ENCODE measurements at regions not wholly inside any gene's neighbourhood (a gene's known extent, or its start where the extent isn't known, plus 50 kb on each side); places are given as distances from the start of the nearest gene placed in this dataset.
A peak's percentile ranks its signal among the peaks of the same experiment; 100 is the strongest.

DNA sequence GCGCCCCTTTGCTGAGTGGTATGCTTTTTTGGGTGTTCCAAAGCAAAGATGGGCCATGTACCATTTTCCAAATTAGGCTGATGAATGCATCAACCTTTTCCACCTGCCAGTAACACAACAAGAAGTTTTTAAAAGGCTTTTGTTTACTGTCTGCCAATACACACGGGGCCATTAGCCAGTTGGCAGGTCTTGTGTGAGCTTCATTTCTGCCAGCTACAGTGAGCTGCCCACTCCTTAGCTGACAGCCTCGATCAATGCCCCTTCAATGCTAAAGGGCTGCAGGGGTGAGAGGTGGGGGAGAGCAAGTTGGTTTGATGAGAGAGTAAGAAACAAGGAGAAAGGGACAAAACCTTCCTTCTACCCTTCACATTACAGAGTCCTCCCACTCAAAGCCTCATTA is 128.7 kb downstream of the C5orf15 start:
- H3K4me1 ChIP-seq: peaks cover 30% of the 10 kb centered on the region
- H3K9me3 ChIP-seq (replicated peaks): no peaks in the 10 kb centered on the region
- H3K4me3 ChIP-seq: no peak overlapping the region
- no peaks in the 10 kb centered on the region for H3K27me3 ChIP-seq
- H3K27ac ChIP-seq: no peak overlapping the region
- DNase-seq: no peak
- H3K36me3 ChIP-seq: no peaks in the 10 kb centered on the region

DNA sequence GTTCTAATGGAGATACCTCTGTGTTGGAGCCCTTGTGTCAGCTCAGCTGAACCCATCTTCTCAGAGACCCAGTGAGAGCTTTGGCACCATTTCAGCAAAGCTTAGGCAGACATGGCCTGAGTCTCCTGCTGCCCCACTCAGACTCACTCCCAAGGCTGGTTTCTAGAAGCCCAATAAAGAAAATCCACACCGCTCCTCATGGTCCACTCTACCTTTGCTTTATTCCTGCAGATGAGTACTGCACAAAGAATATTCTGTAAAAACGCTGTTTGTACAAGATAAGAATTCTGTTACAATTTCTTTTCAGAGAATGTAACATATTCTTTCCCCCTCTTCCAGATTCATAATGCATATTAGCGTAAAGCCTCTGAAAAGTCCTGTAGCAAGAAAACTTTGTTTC is 129.3 kb downstream of the C5orf15 start:
- Histone ChIP-seq H3K36me3 (no peaks in the 10 kb centered on the region), H3K9me3 (replicated peaks) (no peaks in the 10 kb centered on the region), H3K27me3 (no peaks in the 10 kb centered on the region), H3K4me1 (peaks cover 24% of the 10 kb centered on the region), H3K27ac (no peak overlapping the region), H3K4me3 (no peak overlapping the region)
- DNase-seq: no peak

DNA sequence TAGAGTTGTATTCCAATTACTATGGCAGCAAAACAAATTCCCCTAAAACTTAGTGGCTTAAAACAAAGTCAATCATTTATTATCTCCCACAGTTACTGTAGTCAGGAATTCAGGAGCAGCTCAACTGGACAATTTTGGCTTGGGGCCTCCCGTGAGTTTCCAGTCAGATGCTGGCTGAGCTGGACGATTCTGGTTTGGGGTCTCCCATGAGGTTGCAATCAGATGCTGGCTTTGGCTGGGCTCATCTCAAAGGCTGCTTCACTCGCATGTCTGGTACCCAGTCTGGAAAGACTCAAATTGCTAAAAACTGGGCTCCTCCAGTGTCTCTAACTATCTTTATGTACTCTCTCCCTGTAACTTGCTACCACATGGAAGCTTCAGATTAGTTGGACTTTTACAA is 130.1 kb downstream of the C5orf15 start:
- H3K27me3 ChIP-seq: no peaks in the 10 kb centered on the region
- no peak overlapping the region for H3K4me3 ChIP-seq
- no peak overlapping the region for H3K27ac ChIP-seq
- no peaks in the 10 kb centered on the region for H3K36me3 ChIP-seq
- H3K4me1 ChIP-seq: peaks cover 16% of the 10 kb centered on the region
- DNase-seq: no peak
- H3K9me3 ChIP-seq (replicated peaks): no peaks in the 10 kb centered on the region

DNA sequence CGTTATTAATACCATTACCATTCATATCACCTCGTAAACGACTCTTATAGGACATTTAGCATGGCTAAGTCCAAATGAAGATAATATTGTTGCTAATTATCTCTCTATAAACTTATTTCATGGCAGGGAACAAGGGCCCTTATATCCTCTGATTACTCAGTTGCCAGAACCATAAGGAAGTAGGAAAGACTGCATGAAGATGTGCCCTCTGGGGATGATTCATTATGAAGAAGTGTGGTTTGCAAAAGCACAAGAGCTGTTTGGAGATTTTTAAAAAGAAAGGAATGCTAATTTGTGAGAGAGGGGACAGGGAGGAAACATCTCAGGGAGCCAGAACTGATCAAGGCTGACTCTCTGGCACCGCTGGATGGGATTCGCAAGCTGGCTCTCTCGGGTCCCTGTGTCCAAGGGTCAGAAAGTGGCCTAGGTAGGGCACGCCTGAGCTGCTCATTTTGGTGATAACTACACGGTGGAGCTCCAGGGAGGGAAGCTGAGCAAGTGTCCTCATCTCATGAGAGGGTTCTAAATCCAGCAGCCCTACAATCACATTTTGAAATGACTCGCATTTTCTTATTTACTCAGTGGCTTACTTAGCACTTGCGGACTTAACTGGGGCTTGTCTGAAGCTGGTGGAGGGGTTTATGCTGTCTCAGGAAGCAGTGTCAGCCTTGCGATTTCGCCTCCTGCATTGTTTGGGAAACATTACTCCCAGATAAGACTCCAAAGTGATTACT is 136.8 kb downstream of the C5orf15 start:
- H3K36me3 ChIP-seq: no peaks in the 10 kb centered on the region
- H3K4me1 ChIP-seq: peaks cover 6% of the 10 kb centered on the region
- no peak overlapping the region for H3K4me3 ChIP-seq
- no peak for DNase-seq
- H3K27ac ChIP-seq: no peak overlapping the region
- H3K27me3 ChIP-seq: no peaks in the 10 kb centered on the region
- no peaks in the 10 kb centered on the region for H3K9me3 ChIP-seq (replicated peaks)

DNA sequence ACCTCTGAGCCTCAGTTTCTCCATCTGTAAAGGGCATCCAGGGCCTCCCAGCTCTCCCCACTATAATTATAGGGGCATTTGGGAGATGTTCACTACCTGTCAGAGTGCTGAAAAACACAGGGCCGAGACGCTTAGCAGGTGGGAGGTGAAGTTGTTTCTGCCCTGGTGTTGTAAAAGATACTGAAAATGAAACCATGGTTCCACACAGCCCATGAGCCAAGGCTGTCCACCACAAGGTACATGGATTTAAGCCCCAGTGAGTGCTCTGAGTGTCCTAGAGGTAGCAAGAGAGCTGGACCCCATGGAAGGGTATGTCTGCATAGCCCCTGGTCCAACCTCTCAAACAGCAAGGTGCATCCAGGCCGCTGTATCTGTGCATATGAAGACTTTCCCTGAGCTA is 137.5 kb downstream of the C5orf15 start:
- Histone ChIP-seq H3K4me1 (peaks cover 11% of the 10 kb centered on the region), H3K27me3 (no peaks in the 10 kb centered on the region), H3K36me3 (no peaks in the 10 kb centered on the region), H3K27ac (no peak overlapping the region), H3K4me3 (no peak overlapping the region), H3K9me3 (replicated peaks) (no peaks in the 10 kb centered on the region; the same call in 1 of the 2 replicates)
- DNase-seq: no peak

DNA sequence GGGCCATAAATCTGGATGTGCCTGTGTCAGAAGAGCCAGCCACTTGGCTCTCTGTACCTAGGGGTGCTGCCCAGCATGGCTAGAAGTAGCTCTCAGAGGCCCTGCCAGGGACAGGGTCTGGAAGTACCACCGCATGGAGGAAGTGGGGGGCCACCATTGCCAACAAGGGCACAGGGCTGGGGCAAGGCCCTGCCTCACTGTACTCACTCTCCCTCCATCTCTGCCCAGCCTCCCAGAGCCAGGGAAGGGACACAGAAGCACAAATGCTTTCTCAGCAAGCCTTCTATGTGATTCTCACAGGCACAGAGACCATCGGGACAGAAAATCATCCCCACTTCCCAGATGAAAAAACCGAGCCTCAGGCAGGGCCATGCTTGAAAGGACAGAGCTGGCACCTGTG is 138.1 kb downstream of the C5orf15 start:
- Histone ChIP-seq H3K9me3 (replicated peaks) (no peaks in the 10 kb centered on the region; the same call in 1 of the 2 replicates), H3K27ac (no peak overlapping the region), H3K27me3 (no peaks in the 10 kb centered on the region), H3K4me3 (no peak overlapping the region), H3K4me1 (peaks cover 16% of the 10 kb centered on the region), H3K36me3 (no peaks in the 10 kb centered on the region)
- DNase-seq: no peak

DNA sequence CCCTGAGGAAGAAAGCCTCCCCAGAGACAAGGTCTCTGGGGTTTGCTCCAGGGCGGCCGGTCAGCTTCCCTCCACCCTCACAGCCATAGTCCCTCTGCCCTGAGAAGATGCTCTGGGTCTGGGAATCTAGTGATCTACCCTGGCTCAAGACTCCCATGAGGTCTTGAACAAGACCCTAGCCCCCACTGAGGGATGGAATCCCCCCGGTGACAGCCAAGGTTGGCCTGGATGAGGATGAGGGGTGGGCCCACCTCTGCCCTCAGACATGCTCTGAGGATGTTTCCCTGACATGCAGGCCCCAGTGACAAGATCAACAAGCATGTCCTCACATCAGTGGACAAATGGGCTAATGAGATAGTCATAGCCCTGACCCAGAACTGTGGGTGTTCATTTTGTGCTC is 138.6 kb downstream of the C5orf15 start:
- Histone ChIP-seq H3K9me3 (replicated peaks) (no peaks in the 10 kb centered on the region; the same call in 1 of the 2 replicates), H3K27me3 (no peaks in the 10 kb centered on the region), H3K36me3 (no peaks in the 10 kb centered on the region), H3K4me1 (peaks cover 21% of the 10 kb centered on the region), H3K27ac (peak overlapping the region; percentile 35; the same call in 1 of the 2 replicates), H3K4me3 (no peak overlapping the region)
- no peak for DNase-seq

DNA sequence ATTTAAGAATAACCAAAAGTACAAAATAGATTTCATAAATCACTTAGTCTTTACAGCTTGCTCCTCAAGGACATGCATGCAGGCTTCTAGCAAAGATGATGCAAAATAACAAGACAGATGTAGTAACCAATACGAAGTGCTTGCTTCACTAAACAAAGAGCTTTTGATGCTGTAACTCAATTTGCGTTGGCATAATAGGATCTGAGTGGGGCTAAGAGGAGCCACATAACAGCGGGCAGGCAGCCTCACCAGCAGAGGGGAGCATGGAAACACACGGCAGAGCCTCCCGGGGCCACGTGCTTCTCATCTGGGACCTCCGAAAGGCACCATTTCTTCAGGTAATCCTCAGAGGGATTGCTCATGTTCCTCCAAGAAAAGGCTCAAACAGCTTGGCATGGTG is 139.7 kb downstream of the C5orf15 start:
- Histone ChIP-seq H3K4me1 (peaks cover 22% of the 10 kb centered on the region), H3K36me3 (no peaks in the 10 kb centered on the region), H3K9me3 (replicated peaks) (no peaks in the 10 kb centered on the region; the same call in 1 of the 2 replicates), H3K27me3 (no peaks in the 10 kb centered on the region), H3K27ac (no peak overlapping the region), H3K4me3 (no peak overlapping the region)
- no peak for DNase-seq

DNA sequence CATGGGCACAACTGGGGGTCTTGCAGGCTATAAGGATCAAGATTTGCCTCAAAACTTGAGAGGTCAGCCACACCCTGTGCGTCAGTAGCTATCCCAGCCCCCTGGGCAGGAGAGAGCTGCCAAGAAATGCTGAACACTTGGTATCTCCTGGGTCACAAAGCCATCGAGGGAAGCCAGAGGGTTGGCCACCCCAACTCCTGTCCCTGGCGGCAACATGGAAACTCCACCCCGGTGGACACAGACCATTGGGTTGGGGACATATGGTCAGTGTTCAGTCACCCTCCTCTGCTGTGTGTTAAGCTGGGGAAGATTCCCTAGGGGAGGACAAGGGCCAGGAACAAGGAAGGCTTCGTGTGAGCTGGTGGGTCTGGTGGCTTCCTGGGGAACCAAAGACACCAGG is 140.6 kb downstream of the C5orf15 start:
- H3K36me3 ChIP-seq: no peaks in the 10 kb centered on the region
- DNase-seq: no peak
- no peaks in the 10 kb centered on the region for H3K27me3 ChIP-seq
- peaks cover 22% of the 10 kb centered on the region for H3K4me1 ChIP-seq
- no peaks in the 10 kb centered on the region; the same call in 1 of the 2 replicates for H3K9me3 ChIP-seq (replicated peaks)
- no peak overlapping the region for H3K4me3 ChIP-seq
- no peak overlapping the region for H3K27ac ChIP-seq

DNA sequence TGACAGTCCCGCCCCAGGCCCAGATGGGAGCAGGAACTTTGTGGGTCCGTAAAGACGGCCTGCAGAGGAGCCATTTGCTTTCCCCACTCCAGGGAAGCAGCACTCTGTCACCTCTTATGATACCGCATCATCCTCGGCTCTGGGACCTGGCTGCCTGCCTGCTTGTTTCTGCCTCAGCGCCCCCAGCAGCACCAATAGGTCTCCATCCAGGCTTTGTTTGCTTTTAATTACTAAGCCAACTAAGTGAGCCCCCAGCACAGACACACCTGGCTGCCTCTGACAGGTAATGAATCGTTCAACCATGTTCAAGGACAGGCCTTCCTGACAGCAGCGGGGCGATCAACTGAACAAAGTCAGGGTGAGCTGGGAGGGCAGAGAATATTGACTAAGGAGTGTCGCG is 141.4 kb downstream of the C5orf15 start:
- Histone ChIP-seq H3K4me1 (peaks cover 22% of the 10 kb centered on the region), H3K9me3 (replicated peaks) (no peaks in the 10 kb centered on the region; the same call in 1 of the 2 replicates), H3K27me3 (no peaks in the 10 kb centered on the region), H3K4me3 (no peak overlapping the region), H3K36me3 (no peaks in the 10 kb centered on the region), H3K27ac (no peak overlapping the region)
- no peak for DNase-seq

DNA sequence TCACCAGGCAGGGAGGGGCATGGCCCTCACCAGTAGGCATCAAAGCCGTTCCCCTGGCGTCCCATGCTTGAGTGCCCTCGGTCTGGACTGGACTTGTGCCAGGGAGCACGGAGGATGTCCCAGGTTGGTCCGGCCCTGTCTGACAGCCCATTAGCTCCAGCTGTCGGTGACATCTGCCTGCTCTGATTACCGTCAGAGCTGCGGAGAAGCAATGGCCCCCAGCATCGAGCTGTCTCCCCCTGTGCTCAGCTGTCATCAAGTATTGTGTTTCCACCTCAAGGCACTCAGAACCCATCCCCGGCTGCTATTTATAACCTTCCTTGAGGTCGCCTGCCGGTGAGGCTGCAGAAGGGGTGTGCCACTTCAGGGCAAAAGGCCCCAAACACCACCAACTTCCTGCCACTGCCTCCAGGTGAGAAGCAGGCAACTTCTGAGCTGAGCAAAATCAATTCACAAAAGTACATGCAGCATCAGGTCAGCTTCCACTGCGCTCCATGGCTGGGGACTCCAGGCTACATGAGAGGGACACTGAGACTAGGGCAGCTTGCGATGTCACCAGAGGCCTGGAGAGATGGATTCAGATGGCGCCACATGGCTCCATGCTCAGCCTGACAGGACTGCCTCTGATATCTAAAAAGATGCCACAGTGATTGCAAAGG is 142.7 kb downstream of the C5orf15 start:
- no peak overlapping the region for H3K4me3 ChIP-seq
- no peaks in the 10 kb centered on the region; the same call in 1 of the 2 replicates for H3K9me3 ChIP-seq (replicated peaks)
- H3K27ac ChIP-seq: peak overlapping the region; percentile 16
- DNase-seq: peak; percentile 89 to 93
- no peaks in the 10 kb centered on the region for H3K36me3 ChIP-seq
- peaks cover 31% of the 10 kb centered on the region for H3K4me1 ChIP-seq
- H3K27me3 ChIP-seq: no peaks in the 10 kb centered on the region

DNA sequence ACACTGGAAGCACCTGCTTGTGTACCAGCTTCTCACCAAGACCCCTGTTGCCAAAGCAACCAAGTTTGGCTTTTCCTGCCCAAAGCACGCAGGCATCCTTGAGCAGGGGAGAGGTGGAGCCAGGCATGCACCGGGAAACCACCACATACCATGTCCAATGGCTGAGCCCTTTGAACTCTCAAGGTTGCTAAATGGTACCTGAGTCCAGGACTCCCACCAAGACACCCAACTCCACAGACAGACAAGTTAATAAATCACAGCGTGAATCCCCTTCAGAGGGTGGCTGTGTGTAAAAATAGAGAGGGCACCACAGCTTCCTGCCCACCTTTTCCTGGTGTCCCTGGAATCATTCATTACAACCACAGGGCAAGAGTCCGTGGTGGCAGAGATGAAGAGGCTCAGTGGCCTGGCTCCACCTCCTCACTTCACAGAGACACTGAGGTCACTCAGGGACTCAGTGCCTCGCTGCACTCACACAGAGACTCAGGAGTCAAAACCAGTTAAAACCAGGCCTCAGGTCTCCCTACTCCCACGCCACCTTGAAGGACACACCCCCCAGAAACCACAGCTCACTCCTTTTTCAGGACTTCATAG is 143.7 kb downstream of the C5orf15 start:
- no peak for DNase-seq

DNA sequence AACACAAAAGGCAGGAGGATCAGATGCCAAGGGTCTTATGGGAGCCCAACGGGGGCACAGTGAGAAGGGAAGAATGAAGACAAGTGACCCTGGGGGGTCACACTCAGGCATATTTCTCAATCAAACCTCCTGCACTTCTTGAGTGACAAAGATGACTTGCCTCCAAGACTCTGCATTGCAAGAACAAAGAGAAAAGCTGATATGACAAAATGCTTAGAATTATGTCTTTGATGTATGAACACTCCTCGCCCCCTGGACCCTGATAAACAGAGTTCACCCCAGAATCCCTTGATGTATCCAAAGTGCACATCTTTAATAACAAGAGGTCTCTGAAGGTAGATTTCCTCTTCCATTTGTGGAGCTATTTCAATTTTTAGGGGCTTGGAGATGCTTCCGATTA is 146.5 kb downstream of the C5orf15 start:
- no peak for DNase-seq
- peaks cover 44% of the 10 kb centered on the region for H3K4me1 ChIP-seq
- H3K36me3 ChIP-seq: no peaks in the 10 kb centered on the region
- no peaks in the 10 kb centered on the region for H3K27me3 ChIP-seq
- no peak overlapping the region for H3K4me3 ChIP-seq
- H3K9me3 ChIP-seq (replicated peaks): no peaks in the 10 kb centered on the region; the same call in 1 of the 2 replicates
- no peak overlapping the region for H3K27ac ChIP-seq

More for the DNA sequence above, 143.7 kb downstream of the C5orf15 start:
- Histone ChIP-seq H3K27ac (no peak overlapping the region), H3K9me3 (replicated peaks) (no peaks in the 10 kb centered on the region; the same call in 1 of the 2 replicates), H3K4me1 (peaks cover 40% of the 10 kb centered on the region), H3K27me3 (no peaks in the 10 kb centered on the region), H3K36me3 (no peaks in the 10 kb centered on the region), H3K4me3 (no peak overlapping the region)

DNA sequence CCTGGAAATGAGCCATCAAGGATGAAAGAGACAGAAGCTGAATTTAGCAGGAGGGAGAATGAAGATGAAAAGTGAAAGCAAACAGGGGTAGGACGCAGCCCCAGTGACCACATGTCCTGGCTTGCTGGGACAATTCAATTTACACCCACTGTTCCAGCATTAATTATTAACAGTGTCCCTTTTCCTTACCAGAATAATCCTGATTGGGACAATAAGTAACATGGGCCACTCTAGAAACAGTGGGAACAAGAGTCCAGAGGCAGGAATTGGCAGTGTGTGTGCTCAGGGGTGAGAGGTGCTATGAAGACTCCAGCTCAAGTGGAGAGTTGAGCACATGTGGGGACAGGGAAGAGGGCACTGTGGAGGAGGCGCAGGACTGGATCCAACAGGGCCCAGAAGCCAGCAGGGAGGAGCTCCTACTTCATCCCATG is 147.1 kb downstream of the C5orf15 start:
- Histone ChIP-seq H3K9me3 (replicated peaks) (no peaks in the 10 kb centered on the region; the same call in 1 of the 2 replicates), H3K27me3 (no peaks in the 10 kb centered on the region), H3K36me3 (no peaks in the 10 kb centered on the region), H3K4me1 (peaks cover 43% of the 10 kb centered on the region), H3K4me3 (no peak overlapping the region), H3K27ac (peak overlapping the region; percentile 40; the same call in 1 of the 2 replicates)
- no peak for DNase-seq

DNA sequence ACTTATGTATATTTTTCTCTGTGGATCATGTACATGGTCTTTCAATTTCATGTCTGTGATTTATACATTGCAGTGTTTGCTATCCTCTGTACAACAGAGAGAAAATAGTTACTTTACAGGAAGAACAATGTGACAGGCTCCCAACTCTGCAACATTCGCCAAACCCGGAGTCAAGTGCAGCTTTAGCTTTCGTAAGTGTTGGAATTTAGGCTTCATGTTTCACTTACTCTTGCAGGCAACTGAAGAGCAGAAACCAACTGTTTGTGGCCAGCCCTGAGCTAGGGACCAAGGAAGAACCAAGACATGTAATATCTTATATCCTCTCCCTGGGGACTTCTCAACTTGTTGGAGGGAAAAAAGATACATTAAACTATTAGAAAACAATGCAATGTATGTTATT is 147.9 kb downstream of the C5orf15 start:
- Histone ChIP-seq H3K27me3 (no peaks in the 10 kb centered on the region), H3K9me3 (replicated peaks) (no peaks in the 10 kb centered on the region), H3K36me3 (no peaks in the 10 kb centered on the region), H3K4me1 (peaks cover 36% of the 10 kb centered on the region), H3K4me3 (peak overlapping the region; percentile 34), H3K27ac (peak overlapping the region; percentile 40)
- DNase-seq: peak; percentile 66 to 82

Measured in SJCRH30 (cell line).